Tibial nerve (tissue), 3 donors: ENCODE measurements at regions not wholly inside any gene's neighbourhood (a gene's known extent, or its start where the extent isn't known, plus 50 kb on each side); places are given as distances from the start of the nearest gene placed in this dataset.

ENCODE experiments used
- EP300 ChIP-seq, 2 donors: sonication (generic); formaldehyde crosslinking; IDR thresholded peaks; one replicate each; pipeline ENCODE4 v1.6.1; 2017; ENCODE audit warnings: antibody characterized with exemption in 2 of 2, mild to moderate bottlenecking in 1 of 2
- POLR2A ChIP-seq, 2 donors: fragments of 450-650 bp; IDR thresholded peaks; one replicate each; pipeline ENCODE4 v1.6.1; 2017; ENCODE audit warnings: antibody characterized with exemption in 2 of 2, mild to moderate bottlenecking in 2 of 2, moderate library complexity in 2 of 2

DNA sequence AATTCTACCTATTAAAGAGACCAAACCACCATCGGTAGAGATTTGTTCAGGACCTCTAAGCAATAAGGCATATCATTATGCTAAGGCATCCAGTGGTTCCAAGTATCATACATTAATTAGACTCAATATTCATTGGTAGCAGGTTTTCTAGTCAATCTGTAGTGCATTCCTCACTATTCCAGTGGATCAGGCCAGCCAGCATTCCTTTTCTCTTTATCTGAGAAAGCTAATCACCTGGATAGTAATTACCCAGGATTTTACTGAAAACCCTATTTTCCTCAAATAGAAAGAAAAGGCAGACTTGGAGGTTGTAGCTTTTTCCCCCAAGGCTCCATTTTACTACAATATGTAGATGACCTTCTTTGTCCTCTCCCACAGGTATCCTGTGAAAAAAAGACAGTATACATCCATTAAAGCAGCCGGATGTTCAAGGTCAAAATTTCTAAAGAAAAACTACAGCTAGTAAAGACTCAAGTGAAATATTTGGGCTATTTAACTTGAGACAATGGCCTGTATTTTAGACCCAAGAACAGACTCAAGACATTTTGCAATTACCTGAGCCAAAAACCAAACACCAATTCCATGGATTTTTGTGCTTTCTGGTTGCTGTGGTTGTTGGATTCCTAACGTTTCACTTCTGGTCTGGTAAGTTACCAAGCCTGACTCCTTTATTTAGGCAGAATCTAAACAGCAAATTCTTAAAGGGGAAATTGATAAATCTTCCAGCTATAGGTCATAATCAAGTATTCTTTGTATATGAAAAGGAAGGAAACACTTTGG is 149.1 kb upstream of the MOCS1 start:
- TF ChIP-seq EP300 (IDR thresholded peaks at IDR 0.05) (no peak), POLR2A (IDR thresholded peaks at IDR 0.05) (no peak)
